Large intestine (tissue), 3 donors: ENCODE measurements at regions not wholly inside any gene's neighbourhood (a gene's known extent, or its start where the extent isn't known, plus 50 kb on each side); places are given as distances from the start of the nearest gene placed in this dataset.

Experiments
- DNase-seq, 2 donors: peaks; one replicate each; pipeline versions ENCODE4 v3.0.0 to v3.0.0-alpha.2; 2013
- H3K27ac ChIP-seq: one replicate; pipeline ENCODE4 v1.5.1; 2013; ENCODE audit warnings: low read length
- H3K27me3 ChIP-seq: 2 replicates; pipeline ENCODE4 v1.6.1; 2013; ENCODE audit warnings: low read length; ENCODE audit not compliant: control insufficient read depth, insufficient read depth
- H3K36me3 ChIP-seq: 2 replicates; pipeline ENCODE4 v1.6.1; 2013; ENCODE audit warnings: low read length; ENCODE audit not compliant: control insufficient read depth, insufficient read depth
- H3K4me1 ChIP-seq: one replicate; pipeline ENCODE4 v1.6.1; 2013; ENCODE audit warnings: low read length; ENCODE audit not compliant: control insufficient read depth, insufficient read depth
- H3K4me3 ChIP-seq: one replicate; pipeline ENCODE4 v1.5.1; 2013; ENCODE audit warnings: low read length
- H3K9me3 ChIP-seq: one replicate; pipeline ENCODE4 v1.6.1; 2013; ENCODE audit warnings: mild to moderate bottlenecking, low read depth, low read length, moderate library complexity; ENCODE audit not compliant: control insufficient read depth
- WGBS: methylation state at CpG from one replicate; pipeline ENCODE4 v1.1.5; 2013; ENCODE audit warnings: low lambda C conversion rate; ENCODE audit not compliant: insufficient coverage; 5-methylcytosine and 5-hydroxymethylcytosine counted together

GRCh38 chr4:35066406-35066805 lies 1177.9 kb downstream of the ARAP2 start:
- Histone ChIP-seq H3K4me3 (no peak overlapping the region), H3K36me3 (no peaks in the 10 kb centered on the region), H3K27me3 (no peaks in the 10 kb centered on the region), H3K9me3 (no peaks in the 10 kb centered on the region), H3K4me1 (no peaks in the 10 kb centered on the region), H3K27ac (no peak overlapping the region)
- 100% methylated on average over 1 of the region's 4 CpGs for WGBS
- DNase-seq: no peak

DNA sequence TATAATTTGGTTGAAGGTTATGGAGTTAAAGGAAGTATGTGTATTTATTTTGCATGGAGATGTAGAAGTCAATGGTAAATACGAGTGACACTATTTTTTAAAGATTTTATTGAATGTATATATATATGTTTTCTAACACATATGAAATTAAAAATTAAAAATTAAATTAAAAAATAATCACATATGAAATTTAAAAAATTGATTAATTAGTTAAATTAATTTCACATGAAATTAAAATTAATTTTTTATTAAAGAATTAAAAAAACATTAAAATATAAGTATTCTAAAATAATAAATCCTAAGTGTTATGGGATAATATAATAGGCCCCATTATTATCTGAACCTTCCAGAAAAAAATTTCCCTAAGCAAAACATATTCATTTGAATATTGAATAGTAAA lies 1163.5 kb downstream of the ARAP2 start:
- Histone ChIP-seq H3K4me3 (no peak overlapping the region), H3K4me1 (no peaks in the 10 kb centered on the region), H3K36me3 (no peaks in the 10 kb centered on the region), H3K27me3 (no peaks in the 10 kb centered on the region), H3K27ac (no peak overlapping the region), H3K9me3 (no peaks in the 10 kb centered on the region)
- WGBS: 100% methylated on average over 1 of the region's 1 CpG
- DNase-seq: no peak

DNA sequence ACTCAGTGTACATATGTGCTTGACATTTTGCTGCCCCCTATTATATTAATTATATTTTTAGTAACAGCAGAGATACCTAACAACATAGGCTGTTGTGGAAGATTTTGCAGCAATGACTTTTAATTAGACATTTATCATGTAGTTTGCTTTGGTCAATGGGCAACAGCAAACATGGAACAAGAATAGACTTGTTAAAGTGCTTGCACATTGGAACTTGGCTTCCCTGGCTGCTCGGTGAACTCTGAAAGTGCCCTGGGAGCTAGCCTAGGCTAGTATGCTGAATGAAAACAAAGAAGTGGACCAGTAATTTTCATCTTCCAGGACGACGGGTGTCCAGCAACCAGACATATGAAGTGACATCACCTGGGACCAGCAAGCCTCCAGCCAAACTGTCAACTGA lies 1157.1 kb downstream of the ARAP2 start:
- Histone ChIP-seq H3K36me3 (no peaks in the 10 kb centered on the region), H3K4me3 (no peak overlapping the region), H3K27me3 (no peaks in the 10 kb centered on the region), H3K4me1 (no peaks in the 10 kb centered on the region), H3K27ac (no peak overlapping the region), H3K9me3 (no peaks in the 10 kb centered on the region)
- no CpG with 5 or more reads among the region's 3 CpGs for WGBS
- DNase-seq: no peak

DNA sequence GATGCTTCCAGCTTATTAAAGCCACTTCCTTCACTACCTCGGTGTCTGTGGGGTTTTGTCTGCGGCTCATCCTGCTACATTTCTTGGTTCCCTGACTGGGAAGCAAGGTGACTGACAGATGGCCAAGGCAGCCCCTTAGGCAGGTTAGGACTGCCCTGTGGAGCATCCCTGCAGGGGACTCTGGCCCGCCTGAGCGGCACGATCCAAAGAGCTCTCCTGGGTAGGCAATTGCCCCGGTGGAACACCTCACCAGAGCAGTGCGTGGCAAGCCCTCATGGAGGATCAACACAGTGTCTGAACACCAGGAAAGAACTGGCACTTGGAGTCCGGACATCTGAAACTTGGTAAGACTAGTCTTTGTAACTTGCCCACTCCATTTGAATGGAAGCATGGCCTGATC lies 1143.4 kb downstream of the ARAP2 start:
- WGBS: no CpG with 5 or more reads among the region's 8 CpGs
- H3K4me3 ChIP-seq: no peak overlapping the region
- H3K36me3 ChIP-seq: no peaks in the 10 kb centered on the region
- no peaks in the 10 kb centered on the region for H3K4me1 ChIP-seq
- no peaks in the 10 kb centered on the region for H3K27me3 ChIP-seq
- no peak overlapping the region for H3K27ac ChIP-seq
- no peak for DNase-seq
- H3K9me3 ChIP-seq: no peaks in the 10 kb centered on the region

- no peaks in the 10 kb centered on the region for H3K27me3 ChIP-seq
- no CpG with 5 or more reads among the region's 8 CpGs for WGBS
- no peaks in the 10 kb centered on the region for H3K9me3 ChIP-seq
- H3K4me1 ChIP-seq: no peaks in the 10 kb centered on the region
- DNase-seq: peak in 1 of 2 donors; percentile 4
- no peak overlapping the region for H3K4me3 ChIP-seq
- no peak overlapping the region for H3K27ac ChIP-seq
- H3K36me3 ChIP-seq: no peaks in the 10 kb centered on the region
Observed at GRCh38 chr4:35102066-35102465, 1142.2 kb downstream of the ARAP2 start.

- DNase-seq: no peak
- no CpG with 5 or more reads among the region's 4 CpGs for WGBS
- no peak overlapping the region for H3K27ac ChIP-seq
- no peak overlapping the region for H3K4me3 ChIP-seq
- H3K9me3 ChIP-seq: no peaks in the 10 kb centered on the region
- H3K4me1 ChIP-seq: no peaks in the 10 kb centered on the region
- H3K27me3 ChIP-seq: no peaks in the 10 kb centered on the region
- H3K36me3 ChIP-seq: no peaks in the 10 kb centered on the region
Observed at GRCh38 chr4:35105486-35105885, 1138.8 kb downstream of the ARAP2 start.

- WGBS: 100% methylated on average over 1 of the region's 13 CpGs
- H3K27me3 ChIP-seq: no peaks in the 10 kb centered on the region
- no peaks in the 10 kb centered on the region for H3K36me3 ChIP-seq
- H3K27ac ChIP-seq: no peak overlapping the region
- H3K4me1 ChIP-seq: no peaks in the 10 kb centered on the region
- H3K4me3 ChIP-seq: no peak overlapping the region
- H3K9me3 ChIP-seq: no peaks in the 10 kb centered on the region
- DNase-seq: no peak
Observed at GRCh38 chr4:35106091-35106734, 1138.1 kb downstream of the ARAP2 start.

GRCh38 chr4:35124106-35124505 lies 1120.2 kb downstream of the ARAP2 start:
- no peak overlapping the region for H3K4me3 ChIP-seq
- H3K27ac ChIP-seq: no peak overlapping the region
- DNase-seq: no peak
- no peaks in the 10 kb centered on the region for H3K36me3 ChIP-seq
- no peaks in the 10 kb centered on the region for H3K9me3 ChIP-seq
- no peaks in the 10 kb centered on the region for H3K27me3 ChIP-seq
- no peaks in the 10 kb centered on the region for H3K4me1 ChIP-seq

- no peaks in the 10 kb centered on the region for H3K27me3 ChIP-seq
- H3K9me3 ChIP-seq: no peaks in the 10 kb centered on the region
- H3K27ac ChIP-seq: no peak overlapping the region
- H3K4me3 ChIP-seq: no peak overlapping the region
- no peaks in the 10 kb centered on the region for H3K36me3 ChIP-seq
- WGBS: 85% methylated on average over 2 of the region's 4 CpGs
- no peaks in the 10 kb centered on the region for H3K4me1 ChIP-seq
- no peak for DNase-seq
Observed at GRCh38 chr4:35125995-35126712, 1118.2 kb downstream of the ARAP2 start.

- no peak overlapping the region for H3K27ac ChIP-seq
- H3K9me3 ChIP-seq: no peaks in the 10 kb centered on the region
- no peaks in the 10 kb centered on the region for H3K36me3 ChIP-seq
- no peaks in the 10 kb centered on the region for H3K27me3 ChIP-seq
- no peaks in the 10 kb centered on the region for H3K4me1 ChIP-seq
- no peak overlapping the region for H3K4me3 ChIP-seq
- no peak for DNase-seq
- no CpG with 5 or more reads among the region's 2 CpGs for WGBS
Observed at GRCh38 chr4:35138449-35138848, 1105.9 kb downstream of the ARAP2 start.

- Histone ChIP-seq H3K27me3 (no peaks in the 10 kb centered on the region), H3K4me1 (no peaks in the 10 kb centered on the region), H3K4me3 (no peak overlapping the region), H3K9me3 (no peaks in the 10 kb centered on the region), H3K36me3 (no peaks in the 10 kb centered on the region), H3K27ac (no peak overlapping the region)
- WGBS: 100% methylated on average over 1 of the region's 1 CpG
- DNase-seq: no peak
Observed at GRCh38 chr4:35147761-35148160, 1096.6 kb downstream of the ARAP2 start.
